Umbilical cord (tissue), 1 donor: ENCODE measurements at regions not wholly inside any gene's neighbourhood (a gene's known extent, or its start where the extent isn't known, plus 50 kb on each side); places are given as distances from the start of the nearest gene placed in this dataset.
"Not testable (repeated sequence)": the region's sequence is repeated elsewhere in the genome, so short reads cannot be mapped to it uniquely, and the experiment has no call there.

ENCODE experiments used
- DNase-seq: peaks from one replicate; pipeline ENCODE4 v3.0.0-alpha.2; 2015; ENCODE audit warnings: low spot score

DNA sequence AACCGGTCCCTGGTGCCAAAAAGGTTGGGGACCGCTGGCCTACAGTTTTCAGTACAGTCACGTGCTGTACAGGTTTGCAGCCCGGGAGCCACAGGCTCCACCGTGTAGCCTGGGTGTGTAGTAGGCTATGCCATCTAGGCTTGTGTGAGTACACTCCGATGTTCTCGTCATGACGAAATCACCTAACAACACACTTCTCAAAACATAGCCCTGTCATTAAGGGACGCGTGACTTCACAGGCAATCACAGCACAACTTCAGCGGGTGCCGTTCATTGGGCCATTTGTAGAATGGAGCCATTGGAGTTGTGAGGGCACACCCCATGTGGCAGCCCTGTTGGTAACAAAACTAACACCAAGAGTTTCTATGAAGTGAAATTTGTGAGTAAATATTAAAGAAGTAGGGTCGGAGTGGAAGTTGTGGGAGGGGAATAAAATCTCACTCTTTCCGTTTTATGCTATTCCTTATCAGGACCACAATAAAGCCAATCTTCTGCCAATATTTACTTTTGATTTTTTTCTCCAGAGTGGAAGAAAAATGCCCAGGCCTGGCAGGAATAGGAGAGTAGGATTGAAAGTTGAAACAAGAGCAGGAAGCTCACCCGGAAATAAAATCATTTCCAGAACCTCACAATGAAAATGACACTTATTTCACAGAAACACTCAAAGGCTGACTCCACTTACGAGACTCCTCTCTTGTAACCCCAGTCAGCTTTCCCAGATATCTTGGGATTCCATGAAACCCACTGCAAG is 63.7 kb upstream of the PTPN1 start:
- DNase-seq, result peak; percentile 52

GRCh38 chr20:50447102-50447804 is 62.9 kb upstream of the PTPN1 start:
- DNase-seq, result no peak

- DNase-seq, result no peak
These were observed 62.4 kb upstream of the PTPN1 start for GRCh38 chr20:50447817-50448216.

- DNase-seq, result not testable (repeated sequence)
These were observed 61.4 kb upstream of the PTPN1 start for GRCh38 chr20:50448625-50449403.

DNA sequence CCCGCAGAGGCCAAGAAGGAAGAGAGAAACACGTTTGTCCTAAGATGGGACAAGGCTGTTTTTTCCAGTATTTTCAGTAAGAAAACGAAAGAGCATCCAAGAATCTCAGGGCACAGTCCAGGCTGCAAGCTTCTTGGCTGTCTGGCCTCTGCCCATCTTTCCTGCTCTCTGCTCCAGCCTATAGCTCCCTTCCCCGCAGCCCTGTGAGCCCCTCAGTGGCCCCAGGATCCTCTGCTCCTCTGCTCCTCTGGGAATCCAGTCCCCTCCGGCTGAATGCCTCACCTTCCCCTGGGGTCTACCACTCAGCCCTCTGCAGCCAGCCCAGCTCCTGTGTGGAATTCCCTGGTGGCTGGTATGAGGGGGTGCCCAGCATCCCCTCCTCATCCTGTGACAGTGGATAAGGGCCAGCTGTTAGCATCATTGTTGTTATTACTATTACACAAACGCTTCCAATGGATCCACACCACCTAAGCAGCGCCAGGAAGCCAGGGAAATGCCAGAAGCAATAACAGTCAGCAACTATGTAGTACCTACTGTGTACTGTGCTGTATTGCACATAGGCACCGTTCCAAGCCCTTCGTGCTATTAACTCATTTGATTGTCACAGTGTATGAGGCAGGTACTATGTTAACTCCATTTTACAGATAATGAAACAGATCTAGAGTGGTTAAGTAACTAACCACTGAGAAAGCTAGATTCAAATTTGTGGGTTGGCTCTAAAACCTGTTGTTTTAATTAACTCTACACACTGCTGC is 60.3 kb upstream of the PTPN1 start:
- DNase-seq, result no peak

GRCh38 chr20:50450493-50450826 is 59.7 kb upstream of the PTPN1 start:
- DNase-seq, result no peak

DNA sequence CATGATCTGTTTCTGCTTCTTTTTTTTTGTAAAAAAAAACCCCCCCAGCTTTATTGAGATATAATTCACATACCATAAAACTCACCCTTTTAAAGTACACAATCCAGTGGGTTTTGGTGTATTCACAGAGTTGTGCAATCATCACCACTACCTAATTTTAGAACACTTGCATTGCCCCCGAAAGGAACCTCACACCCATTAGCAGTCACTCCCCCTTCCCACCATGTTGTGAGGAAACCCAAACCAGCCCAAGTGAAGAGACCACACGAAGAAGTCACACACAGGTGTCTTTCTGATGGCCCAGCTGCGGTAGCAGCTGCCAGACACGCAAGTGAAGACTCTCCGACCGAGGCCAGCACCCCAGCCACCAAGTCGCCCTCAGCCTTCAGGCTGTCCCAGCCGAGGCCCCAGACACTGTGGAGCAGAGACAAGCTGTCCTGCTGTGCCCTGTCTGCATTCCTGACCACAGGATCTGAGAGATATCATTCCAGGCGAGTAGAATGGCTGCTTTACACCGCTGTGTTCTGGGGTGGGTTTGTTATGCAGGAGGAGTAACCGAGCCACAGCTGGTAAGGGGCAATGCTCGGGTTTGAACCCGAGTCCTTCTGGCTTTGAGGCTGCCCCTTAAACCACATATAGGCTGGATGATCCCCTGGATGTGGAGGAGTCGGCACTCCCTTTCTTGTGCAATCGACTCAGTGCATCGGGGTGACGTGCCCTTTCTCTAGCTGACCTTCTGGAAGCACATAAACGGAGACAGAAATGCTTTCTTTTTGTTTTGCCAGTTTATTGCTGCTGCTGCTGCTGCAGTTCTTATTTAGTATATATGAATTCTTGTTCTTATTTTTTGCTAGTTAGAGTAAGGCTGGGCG is 59.1 kb upstream of the PTPN1 start:
- DNase-seq, result peak; percentile 91

DNA sequence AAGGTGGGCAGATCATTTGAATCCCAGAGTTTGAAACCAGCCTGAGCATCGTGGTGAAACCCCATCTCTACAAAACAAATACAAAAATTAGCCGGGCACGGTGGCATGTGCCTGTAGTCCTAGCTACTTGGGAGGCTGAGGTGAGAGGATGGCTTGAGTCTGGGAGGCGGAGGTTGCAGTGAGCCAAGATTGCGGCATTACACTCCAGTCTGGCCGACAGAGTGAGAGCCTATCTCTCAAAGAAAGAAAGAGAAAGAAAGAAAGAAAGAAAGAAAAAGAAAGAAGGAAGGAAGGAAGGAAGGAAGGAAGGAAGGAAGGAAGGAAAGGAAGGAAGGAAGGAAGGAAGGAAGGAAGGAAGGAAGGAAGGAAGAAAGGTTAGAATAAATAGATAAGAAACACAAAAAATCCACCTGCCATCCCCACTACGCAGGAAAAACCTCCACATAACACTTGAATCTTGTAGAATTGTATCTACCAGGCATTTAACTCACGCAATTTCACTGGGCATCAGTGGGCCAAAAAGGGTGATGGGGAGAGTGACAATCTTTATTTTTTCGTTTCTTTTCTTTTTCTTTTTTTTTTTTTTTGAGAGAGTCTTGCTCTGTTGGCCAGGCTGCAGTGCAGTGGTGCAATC is 58.3 kb upstream of the PTPN1 start:
- not testable (repeated sequence) for DNase-seq

GRCh38 chr20:50453533-50454244 is 56.5 kb upstream of the PTPN1 start:
- no peak for DNase-seq

DNA sequence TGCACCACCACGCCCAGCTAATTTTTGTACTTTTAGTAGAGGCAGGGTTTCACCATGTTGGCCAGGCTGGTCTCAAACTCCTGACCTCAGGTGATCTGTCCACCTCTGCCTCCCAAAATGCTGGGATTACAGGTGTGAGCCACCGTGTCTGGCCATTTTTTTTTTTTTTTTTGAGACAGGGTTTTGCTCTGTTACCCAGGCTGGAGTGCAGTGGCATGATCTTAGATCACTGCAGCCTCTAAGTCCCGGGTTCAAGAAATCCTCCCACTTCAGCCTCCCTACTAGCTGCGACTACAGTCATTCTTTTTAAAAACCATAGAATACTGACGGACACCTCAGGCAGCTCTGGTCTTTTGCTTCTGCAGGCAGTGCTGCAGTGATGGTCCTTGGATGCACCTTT is 54.9 kb upstream of the PTPN1 start:
- not testable (repeated sequence) for DNase-seq

DNA sequence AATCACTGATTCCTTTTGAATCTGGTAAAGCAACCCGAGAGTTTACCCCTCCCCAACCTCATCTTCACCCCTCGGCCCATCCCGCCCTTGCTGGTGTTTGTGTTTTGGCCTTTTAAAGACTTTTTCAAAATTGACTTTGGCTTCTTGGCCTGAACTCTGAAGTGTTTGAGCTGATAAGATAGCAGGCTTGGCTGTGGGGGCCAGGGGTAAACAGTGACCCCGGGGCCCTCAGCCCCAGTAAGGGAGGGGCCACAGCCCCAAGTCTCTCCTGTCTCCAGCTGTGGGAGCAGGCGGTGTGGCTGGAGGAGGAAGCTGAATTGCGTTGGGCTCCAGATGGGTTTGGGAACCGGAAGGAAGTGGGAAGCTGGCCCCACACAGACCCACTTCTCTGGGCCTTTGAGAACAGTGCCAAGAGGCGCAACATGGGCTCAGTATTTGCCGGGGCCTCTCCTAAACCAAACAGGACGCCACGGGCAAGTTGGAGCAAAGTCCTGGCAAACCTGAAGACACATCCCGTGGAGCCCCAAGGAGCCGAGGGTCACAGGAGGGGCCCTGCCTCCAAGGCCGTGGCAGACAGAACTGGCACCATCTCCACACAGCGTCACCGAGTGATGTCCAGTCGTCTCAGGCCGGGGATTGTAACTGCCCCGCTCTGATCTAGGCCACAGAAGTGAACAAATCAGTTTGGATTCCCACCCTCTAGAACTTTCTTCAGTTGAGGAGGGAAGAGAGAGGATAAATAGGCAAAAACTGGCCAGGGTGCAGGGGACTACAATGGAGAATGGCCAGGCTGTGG is 54.3 kb upstream of the PTPN1 start:
- DNase-seq, result peak; percentile 37

GRCh38 chr20:50456452-50457324 is 53.5 kb upstream of the PTPN1 start:
- no peak for DNase-seq

DNA sequence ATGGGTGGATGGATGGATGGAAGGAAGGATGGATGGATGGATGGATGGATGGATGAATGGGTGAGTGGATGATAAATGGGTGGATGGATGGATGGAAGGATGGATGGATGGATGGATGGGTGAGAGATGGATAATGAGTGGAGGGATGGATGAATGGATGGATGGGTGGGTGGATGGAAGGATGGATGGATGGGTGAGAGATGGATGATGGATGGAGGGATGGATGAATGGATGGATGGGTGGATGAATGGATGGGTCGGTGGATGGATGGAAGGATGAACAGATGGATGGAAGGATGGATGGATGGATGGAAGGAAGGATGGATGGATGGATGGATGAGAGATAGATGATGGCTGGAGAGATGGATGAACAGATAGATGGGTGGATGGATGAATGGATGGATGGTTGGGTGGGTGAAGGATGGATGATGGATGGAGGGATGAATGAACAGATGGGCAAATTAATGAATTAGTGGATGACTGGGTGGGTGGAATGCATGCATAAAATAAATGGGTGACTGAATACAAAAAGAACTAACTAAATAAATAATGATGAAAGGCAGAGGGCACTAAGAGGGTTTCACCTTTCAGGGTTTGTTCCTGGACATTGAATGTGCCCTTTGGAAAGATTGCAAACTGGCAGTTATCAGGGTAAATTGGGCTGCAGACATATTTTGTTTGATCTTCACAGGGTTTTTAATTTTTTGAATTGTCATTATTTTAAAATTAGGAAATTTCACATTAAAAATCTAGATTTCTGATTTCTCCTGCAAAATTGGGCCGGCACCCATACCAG is 50.9 kb upstream of the PTPN1 start:
- DNase-seq, result no peak

GRCh38 chr20:50460115-50460607 is 50.0 kb upstream of the PTPN1 start:
- DNase-seq, result no peak
